SU-DHL-6 (cell line): ENCODE measurements at regions not wholly inside any gene's neighbourhood (a gene's known extent, or its start where the extent isn't known, plus 50 kb on each side); places are given as distances from the start of the nearest gene placed in this dataset.

Source experiments
- H2AFZ ChIP-seq: fragments of 200-600 bp; sonication (generic); 2 replicates; pipeline ENCODE4 v1.6.1; 2014; ENCODE audit warnings: low read depth, mild to moderate bottlenecking, moderate library complexity, mixed read lengths, antibody characterized with exemption, low read length; ENCODE audit not compliant: severe bottlenecking
- H3F3A ChIP-seq: fragments of 200-600 bp; shearing (Covaris generic); 2 replicates; pipeline ENCODE4 v1.6.0; 2016; ENCODE audit warnings: antibody characterized with exemption, mild to moderate bottlenecking; ENCODE audit not compliant: insufficient read depth
- H3K27ac ChIP-seq: fragments of 200-600 bp; sonication (generic); 2 replicates; pipeline ENCODE4 v1.5.1; 2016; ENCODE audit warnings: low read depth, mild to moderate bottlenecking, low read length, moderate library complexity, mixed read lengths
- H3K27me3 ChIP-seq: fragments of 200-600 bp; sonication (generic), shearing (Covaris generic); 2 replicates; pipeline ENCODE4 v1.6.0; 2014; ENCODE audit warnings: mild to moderate bottlenecking, low read length
- H3K36me3 ChIP-seq: fragments of 200-600 bp; sonication (generic); 2 replicates; pipeline ENCODE4 v1.6.1; 2014; ENCODE audit warnings: mild to moderate bottlenecking, low read length, mixed read lengths
- H3K4me2 ChIP-seq: fragments of 300-600, 200-600 bp; shearing (Covaris generic), sonication (generic); 2 replicates; pipeline ENCODE4 v1.6.0; 2014; ENCODE audit warnings: low read length, low read depth, mild to moderate bottlenecking; ENCODE audit not compliant: poor library complexity, severe bottlenecking
- H3K4me3 ChIP-seq: fragments of 200-600 bp; sonication (generic); 2 replicates; pipeline ENCODE4 v1.5.1; 2014; ENCODE audit warnings: antibody characterized with exemption, low read length, mild to moderate bottlenecking, mixed read lengths; ENCODE audit not compliant: insufficient read depth, poor library complexity, severe bottlenecking
- H3K79me2 ChIP-seq: fragments of 200-600 bp; sonication (generic); 2 replicates; pipeline ENCODE4 v1.6.1; 2014; ENCODE audit warnings: mild to moderate bottlenecking, low read length, moderate library complexity; ENCODE audit not compliant: insufficient read depth
- H3K9ac ChIP-seq: fragments of 200-600 bp; sonication (generic); 2 replicates; pipeline ENCODE4 v1.7.0; 2014; ENCODE audit warnings: mild to moderate bottlenecking, low read length
- H3K9me2 ChIP-seq: fragments of 200-600 bp; sonication (generic); replicated peaks from 2 replicates; pipeline ENCODE4 v1.6.1; 2014; ENCODE audit warnings: low read length; ENCODE audit not compliant: insufficient read depth
- H3K9me3 ChIP-seq: fragments of 200-600 bp; sonication (generic); 2 replicates; pipeline ENCODE4 v1.6.1; 2014; ENCODE audit warnings: low read length, mixed read lengths; ENCODE audit not compliant: insufficient read depth
- H4K20me1 ChIP-seq: fragments of 200-600 bp; sonication (generic); 2 replicates; pipeline ENCODE4 v1.6.1; 2014; ENCODE audit warnings: low read depth, mild to moderate bottlenecking, antibody characterized with exemption, low read length, moderate library complexity, mixed read lengths
- EZH2phosphoT487 ChIP-seq: fragments of 200-600 bp; sonication (generic), shearing (Covaris generic); conservative IDR thresholded peaks from 2 replicates; pipeline ENCODE4 v1.6.1; 2018; ENCODE audit warnings: mild to moderate bottlenecking, antibody characterized with exemption, low read length, moderate library complexity, mixed read lengths
- TF ChIP-seq, protein P1 (sequence below): fragments of 200-600 bp; sonication (generic); IDR thresholded peaks from one replicate; pipeline ENCODE4 v1.5.1; 2017; ENCODE audit warnings: antibody characterized with exemption, mild to moderate bottlenecking, low read length, moderate library complexity; ENCODE audit not compliant: insufficient read depth, poor library complexity, severe bottlenecking

DNA sequence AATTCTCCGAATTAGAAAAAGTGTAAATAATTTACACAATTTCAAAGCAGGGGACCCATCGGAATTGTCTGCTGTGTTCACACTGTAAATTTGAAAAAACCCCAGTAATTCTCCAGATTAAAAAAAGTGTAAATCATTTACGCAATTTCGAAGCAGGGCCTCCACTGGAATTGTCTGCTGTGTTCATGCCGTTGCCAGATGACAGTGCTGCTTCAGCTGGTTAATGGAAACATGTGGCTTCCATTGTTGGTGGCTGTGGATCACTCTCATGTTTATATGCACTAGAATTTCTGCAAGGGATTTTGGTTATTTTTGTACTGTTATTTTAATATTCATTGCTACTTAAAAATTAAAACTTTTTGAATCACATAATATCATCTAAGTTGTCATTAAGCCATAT lies 88.8 kb upstream of the ELMO1 start:
- no peak for TF ChIP-seq EZH2phosphoT487
- TF ChIP-seq, protein P1, sequence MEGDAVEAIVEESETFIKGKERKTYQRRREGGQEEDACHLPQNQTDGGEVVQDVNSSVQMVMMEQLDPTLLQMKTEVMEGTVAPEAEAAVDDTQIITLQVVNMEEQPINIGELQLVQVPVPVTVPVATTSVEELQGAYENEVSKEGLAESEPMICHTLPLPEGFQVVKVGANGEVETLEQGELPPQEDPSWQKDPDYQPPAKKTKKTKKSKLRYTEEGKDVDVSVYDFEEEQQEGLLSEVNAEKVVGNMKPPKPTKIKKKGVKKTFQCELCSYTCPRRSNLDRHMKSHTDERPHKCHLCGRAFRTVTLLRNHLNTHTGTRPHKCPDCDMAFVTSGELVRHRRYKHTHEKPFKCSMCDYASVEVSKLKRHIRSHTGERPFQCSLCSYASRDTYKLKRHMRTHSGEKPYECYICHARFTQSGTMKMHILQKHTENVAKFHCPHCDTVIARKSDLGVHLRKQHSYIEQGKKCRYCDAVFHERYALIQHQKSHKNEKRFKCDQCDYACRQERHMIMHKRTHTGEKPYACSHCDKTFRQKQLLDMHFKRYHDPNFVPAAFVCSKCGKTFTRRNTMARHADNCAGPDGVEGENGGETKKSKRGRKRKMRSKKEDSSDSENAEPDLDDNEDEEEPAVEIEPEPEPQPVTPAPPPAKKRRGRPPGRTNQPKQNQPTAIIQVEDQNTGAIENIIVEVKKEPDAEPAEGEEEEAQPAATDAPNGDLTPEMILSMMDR = no peak
- H3K9me2 ChIP-seq = no peaks in the 10 kb centered on the region

DNA sequence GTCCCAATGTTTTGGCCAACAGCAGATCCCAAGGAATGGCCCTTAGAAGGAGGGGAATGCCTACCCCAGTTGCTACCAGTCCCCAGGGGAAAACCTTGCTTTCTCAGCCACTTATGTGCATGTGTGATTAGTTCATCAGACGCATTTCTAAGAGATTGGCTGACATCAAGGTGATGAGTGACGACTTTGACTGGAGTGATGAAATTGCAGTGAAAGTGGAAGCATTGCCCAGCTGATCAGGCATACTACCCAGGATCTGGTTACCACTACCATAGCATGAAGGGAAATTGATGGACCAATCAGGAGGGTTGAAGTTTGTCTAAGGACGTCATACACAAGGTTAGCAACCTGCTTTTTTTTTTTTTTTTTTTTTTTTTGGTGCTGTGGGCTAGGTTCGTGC lies 90.3 kb upstream of the ELMO1 start:
- no peaks in the 10 kb centered on the region for H4K20me1 ChIP-seq
- no peaks in the 10 kb centered on the region for H3K79me2 ChIP-seq
- no peak for TF ChIP-seq EZH2phosphoT487
- TF ChIP-seq, protein P1 = no peak
- H3F3A ChIP-seq = no peaks in the 10 kb centered on the region
- H3K4me2 ChIP-seq = no peak overlapping the region
- H2AFZ ChIP-seq = no peak overlapping the region
- no peak overlapping the region for H3K9ac ChIP-seq
- H3K9me3 ChIP-seq = no peaks in the 10 kb centered on the region
- no peaks in the 10 kb centered on the region for H3K36me3 ChIP-seq
- no peak overlapping the region for H3K27ac ChIP-seq
- no peak overlapping the region for H3K4me3 ChIP-seq
- no peaks in the 10 kb centered on the region for H3K27me3 ChIP-seq
- no peaks in the 10 kb centered on the region for H3K9me2 ChIP-seq

More for the DNA sequence above, 88.8 kb upstream of the ELMO1 start:
- no peaks in the 10 kb centered on the region for H3K36me3 ChIP-seq
- no peak overlapping the region for H3K4me2 ChIP-seq
- H4K20me1 ChIP-seq = no peaks in the 10 kb centered on the region
- H3F3A ChIP-seq = no peaks in the 10 kb centered on the region
- H3K27ac ChIP-seq = no peak overlapping the region
- no peak overlapping the region for H2AFZ ChIP-seq
- H3K9ac ChIP-seq = no peak overlapping the region
- no peaks in the 10 kb centered on the region for H3K9me3 ChIP-seq
- H3K79me2 ChIP-seq = no peaks in the 10 kb centered on the region
- no peak overlapping the region for H3K4me3 ChIP-seq
- H3K27me3 ChIP-seq = 0 out of 2 replicates have a peak, but pooled peaks cover 2% of the 10 kb centered on the region

DNA sequence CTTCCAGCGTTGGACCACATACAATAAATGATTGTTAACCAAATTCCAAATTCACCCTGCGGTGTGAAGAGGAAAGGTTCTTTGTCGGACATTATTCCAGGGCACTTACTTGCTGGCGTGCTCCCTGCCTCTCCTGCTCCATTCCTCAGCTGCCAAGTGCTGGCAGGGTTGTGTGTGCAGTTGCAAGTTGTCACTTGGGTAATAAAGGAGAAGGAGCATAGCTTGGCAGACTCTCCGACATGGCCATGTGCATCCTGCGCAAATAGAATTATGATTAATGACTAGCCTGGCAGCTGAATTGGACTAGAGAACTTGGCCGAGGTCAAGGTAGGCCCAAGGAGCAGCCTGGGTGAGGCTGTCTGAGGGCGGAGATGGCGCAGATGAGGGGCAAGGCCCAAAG lies 92.3 kb upstream of the ELMO1 start:
- Histone ChIP-seq H4K20me1 (no peaks in the 10 kb centered on the region), H3K9me3 (no peaks in the 10 kb centered on the region), H3K9ac (no peak overlapping the region), H3F3A (no peaks in the 10 kb centered on the region), H2AFZ (no peak overlapping the region), H3K27ac (no peak overlapping the region), H3K4me3 (no peak overlapping the region), H3K4me2 (no peak overlapping the region), H3K27me3 (no peaks in the 10 kb centered on the region), H3K79me2 (no peaks in the 10 kb centered on the region), H3K9me2 (no peaks in the 10 kb centered on the region), H3K36me3 (no peaks in the 10 kb centered on the region)
- TF ChIP-seq, protein P1 = no peak
- no peak for TF ChIP-seq EZH2phosphoT487
